ENCODE measurements at regions not wholly inside any gene's neighbourhood (a gene's known extent, or its start where the extent isn't known, plus 50 kb on each side); places are given as distances from the start of the nearest gene placed in this dataset.

GRCh38 chr13:105297839-105298238 is 1237.6 kb downstream of the EFNB2 start:
- TF ChIP-seq CTCF (IDR thresholded peaks at IDR 0.05; ENCODE audit: borderline replicate concordance, extremely low read depth, low read length, poor library complexity, severe bottlenecking) (no peak), EZH2 (IDR thresholded peaks at IDR 0.05; ENCODE audit: borderline replicate concordance, low read depth, low read length, severe bottlenecking) (no peak)
